ENCODE measurements at regions not wholly inside any gene's neighbourhood (a gene's known extent, or its start where the extent isn't known, plus 50 kb on each side); places are given as distances from the start of the nearest gene placed in this dataset.

DNA sequence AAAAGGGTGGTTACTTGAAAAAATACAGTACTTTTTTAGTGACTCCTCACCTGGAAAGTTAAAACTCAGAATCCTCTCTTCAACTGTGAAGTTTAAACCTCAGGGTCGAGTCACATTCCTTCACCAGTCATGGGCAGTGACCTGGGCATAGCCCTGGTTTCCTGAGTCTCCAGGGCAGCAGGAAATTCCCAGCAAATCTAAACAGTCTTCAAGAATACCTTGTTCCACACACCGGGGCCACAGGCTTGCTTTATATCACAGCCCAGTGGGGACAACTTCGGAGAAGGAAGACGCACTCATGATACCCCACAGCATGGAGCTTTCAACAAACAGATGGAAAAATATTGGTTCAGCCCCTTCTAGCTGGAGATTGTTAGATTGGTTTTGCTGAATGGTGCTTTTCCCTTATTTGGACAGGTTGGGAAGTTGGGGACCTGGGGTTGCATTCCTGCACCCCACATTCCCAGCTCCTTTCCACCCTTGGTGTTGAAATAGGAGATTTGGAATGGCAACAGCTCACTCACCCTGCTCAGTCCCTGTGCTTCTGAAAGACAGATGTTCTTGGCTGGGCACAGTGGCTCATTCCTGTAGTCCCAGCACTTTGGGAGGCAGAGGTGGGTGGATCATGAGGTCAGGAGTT, 113.0 kb upstream of the TMEM170B start:
- TF ChIP-seq EZH2 (optimal IDR thresholded peaks at IDR 0.05; ENCODE audit: low read depth, low read length) (no peak), CTCF (IDR thresholded peaks at IDR 0.05; ENCODE audit: low read length) (no peak), EZH2phosphoT487 (IDR thresholded peaks at IDR 0.05; ENCODE audit: low read length) (no peak)
